Stimulated activated CD8-positive, alpha-beta memory T cell treated with anti-CD3 and anti-CD28 coated beads, Interleukin-2, amount 100 ng/mL, for 48 hours (primary cell): ENCODE measurements at regions not wholly inside any gene's neighbourhood (a gene's known extent, or its start where the extent isn't known, plus 50 kb on each side); places are given as distances from the start of the nearest gene placed in this dataset.
"Not testable (repeated sequence)": the region's sequence is repeated elsewhere in the genome, so short reads cannot be mapped to it uniquely, and the experiment has no call there.

Experiments
- DNase-seq, 2 donors: peaks; one replicate each; pipeline ENCODE4 v3.0.0-alpha.2; 2020; ENCODE audit warnings: low read depth in 2 of 2

DNA sequence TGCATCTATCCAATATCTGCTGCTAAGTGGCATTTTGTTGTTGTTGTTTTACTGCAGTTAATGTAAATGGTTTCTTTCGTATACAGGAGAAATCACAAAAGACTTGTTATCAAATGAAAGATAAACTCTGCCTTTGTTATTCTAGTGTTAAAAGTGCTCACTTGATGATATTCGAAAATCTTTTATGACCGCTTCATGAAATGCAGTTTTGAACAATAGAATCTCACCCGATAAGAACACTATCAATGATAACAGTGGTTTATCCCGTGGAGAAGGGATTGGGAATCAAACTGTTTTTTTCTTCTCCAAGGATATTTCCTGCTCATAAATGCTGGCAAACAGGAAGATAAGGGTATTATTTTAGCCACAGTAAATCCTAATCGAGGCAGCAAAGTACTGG is 1366.3 kb downstream of the OLFM4 start:
- no peak for DNase-seq

- no peak for DNase-seq
Observed at GRCh38 chr13:54402495-54402894, 1373.9 kb downstream of the OLFM4 start.

- no peak for DNase-seq
Observed at GRCh38 chr13:54415753-54416366, 1387.2 kb downstream of the OLFM4 start.

- not testable (repeated sequence) for DNase-seq
Observed at GRCh38 chr13:54422946-54423345, 1394.3 kb downstream of the OLFM4 start.

DNA sequence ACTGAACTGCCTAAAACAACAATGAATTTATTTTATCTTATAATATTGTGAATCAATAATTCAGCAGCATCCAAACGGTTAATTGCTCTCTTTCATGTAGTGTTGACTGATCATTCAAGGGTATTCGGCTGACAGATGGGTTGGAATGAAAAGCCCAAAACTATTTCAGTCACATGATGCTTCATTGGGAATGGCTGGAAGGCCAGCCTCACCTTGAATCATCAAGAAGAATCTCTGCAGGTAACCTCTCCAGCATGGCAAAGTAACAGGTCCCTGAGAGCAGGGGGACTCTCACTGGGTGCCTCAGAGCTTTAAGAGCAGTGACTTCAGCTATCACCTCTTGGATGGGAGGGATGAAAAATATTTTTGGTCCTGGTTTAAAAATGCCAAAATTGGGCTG is 1395.7 kb downstream of the OLFM4 start:
- no peak for DNase-seq

- no peak for DNase-seq
Observed at GRCh38 chr13:54433493-54434206, 1405.0 kb downstream of the OLFM4 start.

- not testable (repeated sequence) for DNase-seq
Observed at GRCh38 chr13:54440853-54441400, 1412.3 kb downstream of the OLFM4 start.

- DNase-seq: no peak
Observed at GRCh38 chr13:54445453-54445852, 1416.8 kb downstream of the OLFM4 start.

GRCh38 chr13:54445865-54446264 is 1417.3 kb downstream of the OLFM4 start:
- DNase-seq: no peak

DNA sequence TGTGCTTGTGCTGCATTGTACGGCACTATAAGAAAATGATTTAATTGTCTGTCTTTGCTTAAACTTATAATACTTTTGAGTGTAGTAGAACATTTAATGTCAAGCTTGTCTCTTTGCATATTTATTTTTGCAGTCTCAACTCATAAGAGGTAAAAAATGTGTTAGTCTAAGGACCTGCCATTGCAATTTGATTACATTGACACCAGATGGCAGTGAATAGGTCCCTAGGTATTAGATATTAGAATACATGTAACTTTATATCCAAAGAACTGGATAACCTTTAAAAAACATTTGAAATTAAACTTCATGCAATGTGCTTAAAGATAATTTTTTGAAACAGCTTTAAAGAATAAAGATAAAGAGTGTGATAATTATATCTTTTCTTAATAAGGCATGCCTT is 1421.3 kb downstream of the OLFM4 start:
- no peak for DNase-seq

DNA sequence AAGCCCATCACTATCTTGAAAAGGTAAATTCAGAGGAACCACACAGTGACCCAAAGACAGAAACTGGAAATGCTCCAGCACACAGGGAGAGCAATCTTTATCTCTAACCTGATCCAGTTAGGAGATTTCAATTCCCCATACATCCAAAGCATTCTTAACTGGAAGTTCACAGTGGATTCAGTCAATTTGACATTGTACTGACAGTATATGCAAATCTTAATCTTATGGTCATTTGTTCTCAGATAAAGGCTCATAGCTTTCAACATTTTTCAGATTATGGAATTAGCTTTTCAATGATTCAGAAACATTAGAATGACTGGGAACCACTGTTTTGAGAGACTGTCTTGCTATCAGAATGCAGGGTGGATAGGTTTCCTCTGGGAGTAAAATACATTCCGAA is 1455.6 kb downstream of the OLFM4 start:
- DNase-seq: no peak

DNA sequence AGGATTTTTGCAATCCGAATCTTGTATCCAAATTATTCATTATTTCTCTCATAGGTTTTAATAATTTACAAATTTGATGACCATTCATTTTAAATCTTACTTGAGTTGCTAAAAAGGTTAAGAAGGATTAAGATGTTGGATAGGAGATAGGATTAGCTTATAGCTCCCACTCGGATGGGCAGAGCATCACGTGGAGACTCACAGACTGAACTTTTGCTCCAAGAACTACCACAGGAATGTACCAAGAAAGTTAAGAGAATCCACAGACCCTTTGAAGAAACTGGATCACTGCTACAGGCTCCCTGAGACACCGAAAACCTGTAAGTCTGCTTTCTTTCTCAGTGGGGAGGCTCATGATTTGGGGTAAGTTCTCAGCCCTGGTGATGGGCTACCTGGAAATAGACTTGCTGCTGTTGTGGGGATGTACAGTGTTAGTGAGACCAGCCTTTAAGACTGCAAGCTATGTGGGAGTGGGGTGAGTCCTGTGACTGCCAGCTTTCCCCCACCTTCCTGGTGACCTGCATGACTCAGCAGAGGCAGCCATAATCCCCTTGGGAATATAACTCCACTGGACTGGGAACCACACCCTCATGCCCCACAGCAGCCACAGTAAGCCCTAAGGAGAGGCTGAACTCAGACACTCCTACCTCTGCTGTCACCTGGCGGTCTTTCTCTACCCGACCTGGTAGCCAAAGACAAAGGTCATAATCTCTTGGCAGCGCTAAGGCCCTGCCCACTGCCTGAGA is 1458.0 kb downstream of the OLFM4 start:
- no peak for DNase-seq

DNA sequence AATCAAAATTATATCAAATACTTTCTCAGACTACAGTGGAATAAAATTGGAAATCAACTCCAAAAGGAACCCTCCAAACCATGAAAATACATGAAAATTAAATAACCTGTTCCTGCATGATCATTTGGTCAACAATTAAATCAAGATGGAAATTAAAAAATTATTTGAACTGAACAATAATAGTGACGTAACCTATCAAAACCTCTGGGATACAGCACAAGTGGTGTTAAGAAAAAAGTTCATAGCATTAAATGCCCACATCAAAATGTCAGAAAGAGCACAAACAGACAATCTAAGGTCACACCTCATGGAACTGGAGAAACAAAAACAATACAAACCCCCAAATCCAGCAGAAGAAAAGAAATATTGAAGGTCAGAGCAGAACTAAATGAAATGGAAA is 1460.7 kb downstream of the OLFM4 start:
- DNase-seq: no peak

DNA sequence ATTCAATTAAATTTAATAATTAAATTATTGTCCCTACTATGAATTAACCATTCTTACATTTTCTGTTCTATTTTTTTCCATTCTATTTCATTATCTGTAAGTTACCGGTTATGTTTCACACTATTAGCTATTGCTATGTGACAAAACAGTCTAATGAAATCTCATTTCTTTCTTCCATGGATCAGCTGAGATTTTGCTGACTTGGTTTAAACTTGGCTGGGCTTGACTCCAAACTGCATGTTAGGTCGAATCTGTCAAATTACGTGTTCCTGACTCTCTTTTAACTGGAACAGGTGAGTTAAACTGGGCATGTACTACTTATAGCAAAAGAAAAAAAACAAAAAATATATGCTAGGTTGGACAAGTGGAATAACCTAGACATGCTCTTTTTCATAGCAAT is 1464.4 kb downstream of the OLFM4 start:
- no peak for DNase-seq

- no peak for DNase-seq
Observed at GRCh38 chr13:54511366-54511765, 1482.8 kb downstream of the OLFM4 start.

DNA sequence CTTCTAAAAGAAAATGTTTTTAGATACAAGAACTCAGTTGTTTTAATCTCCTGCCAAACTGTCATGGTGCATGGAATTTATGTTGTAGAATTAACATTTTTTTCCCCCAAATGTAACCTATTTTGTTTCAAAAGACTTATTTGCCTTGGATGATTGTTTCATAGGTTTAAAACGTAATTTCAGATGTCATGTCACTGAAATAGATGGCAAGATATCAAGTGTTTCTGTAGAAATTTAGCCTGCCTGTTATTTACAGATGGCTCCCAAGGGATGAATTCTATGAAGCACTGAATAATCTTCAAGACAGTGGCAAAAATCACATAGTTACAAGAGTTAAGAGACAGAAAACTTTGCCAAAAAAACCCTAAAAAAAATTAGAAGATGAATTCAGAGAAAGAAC is 1484.6 kb downstream of the OLFM4 start:
- no peak for DNase-seq

- DNase-seq: no peak
Observed at GRCh38 chr13:54536112-54536511, 1507.5 kb downstream of the OLFM4 start.

GRCh38 chr13:54563286-54563685 is 1534.7 kb downstream of the OLFM4 start:
- DNase-seq: no peak

DNA sequence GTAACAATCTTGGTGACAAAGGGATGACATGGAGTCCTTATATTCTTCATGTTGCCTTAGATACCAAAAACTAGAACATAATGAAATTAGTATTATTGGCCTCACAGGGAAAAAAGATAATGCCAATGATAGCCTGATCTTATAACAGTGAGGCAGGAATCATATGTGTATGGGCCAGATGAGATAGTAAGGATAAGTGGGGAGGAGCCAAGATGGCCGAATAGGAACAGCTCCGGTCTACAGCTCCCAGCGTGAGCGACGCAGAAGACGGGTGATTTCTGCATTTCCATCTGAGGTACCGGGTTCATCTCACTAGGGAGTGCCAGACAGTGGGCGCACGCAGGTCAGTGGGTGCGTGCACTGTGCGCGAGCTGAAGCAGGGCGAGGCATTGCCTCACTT is 1543.4 kb downstream of the OLFM4 start:
- not testable (repeated sequence) for DNase-seq

DNA sequence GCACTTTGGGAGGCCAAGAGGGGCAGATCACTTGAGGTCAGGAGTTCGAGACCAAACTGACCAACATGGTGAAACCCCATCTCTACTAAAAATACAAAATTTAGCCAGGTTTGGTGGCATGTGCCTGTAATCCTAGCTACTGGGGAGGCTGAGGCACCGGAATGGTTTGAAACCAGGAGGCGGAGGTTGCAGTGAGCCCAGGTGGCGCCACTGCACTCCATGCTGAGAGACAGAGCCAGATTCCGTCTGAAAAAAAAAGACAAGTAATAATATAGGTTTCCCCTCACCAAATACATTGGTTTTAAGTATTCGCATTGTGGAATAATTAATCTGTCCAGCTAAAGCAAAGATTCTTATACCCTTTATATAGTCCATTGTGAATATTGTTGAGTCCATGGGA is 1544.6 kb downstream of the OLFM4 start:
- DNase-seq: no peak

DNA sequence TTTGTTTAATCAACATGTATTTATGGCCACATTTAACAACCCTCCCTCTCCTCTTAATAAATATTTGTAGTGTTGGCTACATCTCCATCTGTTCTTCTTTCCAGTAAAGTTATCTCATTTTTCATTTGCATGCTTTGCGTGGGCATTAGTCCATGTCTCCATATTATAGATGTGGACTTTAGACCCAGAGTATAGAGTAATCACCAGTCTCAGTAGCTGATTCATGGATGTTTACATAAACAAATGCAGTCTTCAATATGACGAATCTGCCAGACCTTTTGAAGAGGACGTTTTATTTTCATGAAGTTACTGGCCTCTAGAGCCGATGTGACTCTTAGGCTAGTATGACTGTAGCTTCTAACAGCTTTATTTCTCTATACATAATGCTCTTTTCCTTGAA is 1546.2 kb downstream of the OLFM4 start:
- no peak for DNase-seq

DNA sequence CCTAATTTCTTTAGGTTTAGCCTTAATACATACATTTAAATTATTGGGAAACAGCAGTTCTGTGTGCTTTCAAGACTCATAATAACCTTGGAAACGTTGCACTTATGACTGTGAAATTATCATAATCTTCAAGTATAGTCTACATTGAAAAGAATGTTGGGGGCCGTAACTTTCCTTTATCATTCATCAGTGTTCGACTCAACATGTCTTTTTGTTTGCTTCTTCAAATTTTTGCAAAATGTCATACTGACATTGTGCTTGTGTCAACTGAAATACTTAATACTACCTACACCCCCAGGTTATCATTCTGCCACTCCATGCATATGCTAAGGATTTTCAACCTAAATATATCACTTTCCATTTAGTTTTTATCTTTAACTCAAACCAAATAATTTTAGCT is 1562.9 kb downstream of the OLFM4 start:
- DNase-seq: no peak

DNA sequence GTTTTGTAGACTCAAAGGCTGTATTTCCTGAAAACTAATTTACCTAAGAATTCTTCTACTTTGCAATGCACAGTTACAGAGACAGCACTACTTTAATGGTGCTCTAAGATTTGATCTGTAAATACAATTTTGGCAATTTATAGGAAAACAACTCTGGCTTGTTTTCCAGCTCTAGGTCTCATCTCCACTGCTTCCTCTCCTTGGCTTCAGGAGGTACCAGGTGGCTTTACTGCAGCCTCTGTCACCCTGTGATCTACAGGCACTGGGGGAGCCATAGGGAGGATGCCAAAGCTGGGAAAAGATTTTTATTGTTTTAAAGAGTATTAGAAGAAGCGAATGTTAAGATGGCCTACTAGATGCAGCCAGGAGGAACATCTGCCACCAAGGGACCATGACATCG is 1563.6 kb downstream of the OLFM4 start:
- no peak for DNase-seq
